Panc1 (cell line): ENCODE measurements at regions not wholly inside any gene's neighbourhood (a gene's known extent, or its start where the extent isn't known, plus 50 kb on each side); places are given as distances from the start of the nearest gene placed in this dataset.
"Not testable (repeated sequence)": the region's sequence is repeated elsewhere in the genome, so short reads cannot be mapped to it uniquely, and the experiment has no call there.

ENCODE experiments used
- ATAC-seq: fragments of 200-7000 bp; cut with Tn5 transposase; 2 replicates; pipeline ENCODE4 v1.9.1; 2020; ENCODE audit warnings: mild to moderate bottlenecking, moderate library complexity
- BruUV-seq: library from RNA; stranded (reverse); fragments of 400-500 nt; replicated peaks from 2 replicates; lab custom pipeline; 2021; lab: Mats Ljungman, UMichigan
- CTCF ChIA-PET: fragments of 300-600 bp; sonication (Branson Sonifier 250); formaldehyde crosslinking; loops from one replicate; lab custom pipeline; 2022; ENCODE audit warnings: antibody characterized with exemption; lab: Charles Lee
- POLR2A ChIA-PET: fragments of 300-600 bp; sonication (Branson Sonifier 250); formaldehyde crosslinking; loops from one replicate; lab custom pipeline; 2022; ENCODE audit warnings: antibody characterized with exemption; lab: Charles Lee
- DNase-seq: peaks from one replicate; pipeline ENCODE4 v3.0.0-alpha.2; 2010; ENCODE audit warnings: low read depth, low spot score
- H3K27ac ChIP-seq: 2 replicates; pipeline ENCODE4 v1.5.1; 2011; ENCODE audit warnings: mild to moderate bottlenecking, low read length, inconsistent platforms
- H3K27me3 ChIP-seq: fragments of 200-500 bp; sonication (Bioruptor generic); 2 replicates; pipeline ENCODE4 v1.6.0; 2014; ENCODE audit warnings: low read length, inconsistent platforms; ENCODE audit not compliant: control insufficient read depth, insufficient read depth
- H3K36me3 ChIP-seq: fragments of 200-500 bp; sonication (Bioruptor generic); 2 replicates; pipeline ENCODE4 v1.5.1; 2014; ENCODE audit warnings: inconsistent platforms, mild to moderate bottlenecking, low read length, moderate library complexity; ENCODE audit not compliant: control insufficient read depth, insufficient read depth
- H3K4me1 ChIP-seq: 2 replicates; pipeline ENCODE4 v1.5.1; 2011; ENCODE audit warnings: inconsistent platforms, mild to moderate bottlenecking, low read length, moderate library complexity; ENCODE audit not compliant: control insufficient read depth, insufficient read depth
- H3K4me3 ChIP-seq, 2 experiments: 2 replicates each; pipeline ENCODE4 v1.5.1; 2011 to 2012; ENCODE audit warnings: low read depth in 2 of 2, low read length in 2 of 2, mild to moderate bottlenecking in 2 of 2, inconsistent platforms in 1 of 2, moderate library complexity in 1 of 2
- H3K9me3 ChIP-seq: fragments of 200-500 bp; sonication (Bioruptor generic); 2 replicates; pipeline ENCODE4 v1.5.1; 2014; ENCODE audit warnings: low read depth, mild to moderate bottlenecking, inconsistent platforms, low read length, moderate library complexity; ENCODE audit not compliant: control insufficient read depth, insufficient read depth
- CTCF ChIP-seq: fragments of 450-650 bp; IDR thresholded peaks from 2 replicates; pipeline ENCODE4 v1.5.1; 2017; ENCODE audit warnings: mild to moderate bottlenecking
- POLR2AphosphoS5 ChIP-seq: IDR thresholded peaks from 2 replicates; pipeline ENCODE4 v1.6.1; 2012; ENCODE audit warnings: mild to moderate bottlenecking, low read depth, low read length, moderate library complexity
- REST ChIP-seq, 2 experiments: IDR thresholded peaks; 2 replicates each; pipeline ENCODE4 v1.6.1; 2011 to 2012; ENCODE audit warnings: low read depth in 2 of 2, control low read depth in 1 of 2, low read length in 1 of 2, mild to moderate bottlenecking in 1 of 2, moderate library complexity in 1 of 2; ENCODE audit not compliant: insufficient read depth in 1 of 2
- SIN3A ChIP-seq: IDR thresholded peaks from 2 replicates; pipeline ENCODE4 v1.6.1; 2012; ENCODE audit warnings: low read depth, mild to moderate bottlenecking, low read length, moderate library complexity, borderline replicate concordance; ENCODE audit not compliant: insufficient read depth
- TCF7L2 ChIP-seq: IDR thresholded peaks from 2 replicates; pipeline ENCODE4 v1.6.1; 2011; ENCODE audit warnings: mild to moderate bottlenecking, low read depth, low read length, inconsistent platforms
- in situ Hi-C: cut with HindIII; loops from 2 replicates; pipeline ENCODE4 v1.10.0; 2016; ENCODE audit warnings: low sequenced_read_pairs, low pct_unique_long_range_greater_than_20kb
- intact Hi-C: fragments of 100-400 bp; cut with micrococcal nuclease; formaldehyde crosslinking; loops from one replicate; pipeline ENCODE4 v1.10.0; 2022; ENCODE audit not compliant: unreplicated experiment

- Histone ChIP-seq H3K4me1 (no peaks in the 10 kb centered on the region), H3K27ac (no peak overlapping the region), H3K27me3 (no peaks in the 10 kb centered on the region), H3K9me3 (no peaks in the 10 kb centered on the region), H3K4me3 (no peak overlapping the region), H3K36me3 (no peaks in the 10 kb centered on the region)
- TF ChIP-seq TCF7L2 (no peak), CTCF (no peak), POLR2AphosphoS5 (no peak), REST (IDR thresholded peaks at IDR 0.05; ENCODE audit: insufficient read depth in 1 of 2, low read depth in 2 of 2, low read length in 1 of 2) (no peak), SIN3A (no peak)
- DNase-seq (no peak), ATAC-seq (no peak)
- BruUV-seq = no TSS peak
- ChIA-PET POLR2A (no interaction called here), CTCF (no interaction called here)
- intact Hi-C loops (no loop called here), in situ Hi-C loops (no loop called here)
These were observed 261.1 kb downstream of the GATA3 start for GRCh38 chr10:8315619-8316021.

GRCh38 chr10:8316284-8316683 is 261.8 kb downstream of the GATA3 start:
- ChIA-PET POLR2A (no interaction called here), CTCF (no interaction called here)
- no peak for TF ChIP-seq CTCF
- TF ChIP-seq REST (IDR thresholded peaks at IDR 0.05; ENCODE audit: insufficient read depth in 1 of 2, low read depth in 2 of 2, low read length in 1 of 2) = no peak
- TF ChIP-seq TCF7L2 = no peak
- no peak for TF ChIP-seq POLR2AphosphoS5
- TF ChIP-seq SIN3A = no peak
- H3K4me3 ChIP-seq = no peak overlapping the region
- no TSS peak for BruUV-seq
- intact Hi-C loops = no loop called here
- in situ Hi-C loops = no loop called here
- H3K27me3 ChIP-seq = no peaks in the 10 kb centered on the region
- H3K4me1 ChIP-seq = no peaks in the 10 kb centered on the region
- H3K27ac ChIP-seq = no peak overlapping the region
- no peaks in the 10 kb centered on the region for H3K9me3 ChIP-seq
- no peaks in the 10 kb centered on the region for H3K36me3 ChIP-seq
- ATAC-seq (no peak), DNase-seq (no peak)

GRCh38 chr10:8318429-8318828 is 263.9 kb downstream of the GATA3 start:
- H3K27me3 ChIP-seq, intact Hi-C loops, POLR2A ChIA-PET, in situ Hi-C loops, DNase-seq, H3K27ac ChIP-seq, CTCF ChIA-PET, H3K4me1 ChIP-seq, H3K4me3 ChIP-seq, BruUV-seq, H3K9me3 ChIP-seq, H3K36me3 ChIP-seq, ATAC-seq: not testable (repeated sequence)
